IPS-18a (cell line): ENCODE measurements at regions not wholly inside any gene's neighbourhood (a gene's known extent, or its start where the extent isn't known, plus 50 kb on each side); places are given as distances from the start of the nearest gene placed in this dataset.
A peak's percentile ranks its signal among the peaks of the same experiment; 100 is the strongest.

Experiments
- H3K27ac ChIP-seq: one replicate; pipeline ENCODE4 v1.5.1; 2013; ENCODE audit warnings: low read length
- H3K27me3 ChIP-seq: one replicate; pipeline ENCODE4 v1.6.1; 2013; ENCODE audit warnings: mild to moderate bottlenecking, low read length; ENCODE audit not compliant: control insufficient read depth, insufficient read depth
- H3K36me3 ChIP-seq: one replicate; pipeline ENCODE4 v1.6.1; 2013; ENCODE audit warnings: low read depth, low read length; ENCODE audit not compliant: control insufficient read depth
- H3K4me1 ChIP-seq: one replicate; pipeline ENCODE4 v1.6.1; 2013; ENCODE audit warnings: low read depth, low read length; ENCODE audit not compliant: control insufficient read depth
- H3K4me3 ChIP-seq: one replicate; pipeline ENCODE4 v1.5.1; 2013; ENCODE audit warnings: low read length
- H3K9ac ChIP-seq: one replicate; pipeline ENCODE4 v1.6.1; 2013; ENCODE audit warnings: mild to moderate bottlenecking, low read length, moderate library complexity
- H3K9me3 ChIP-seq: one replicate; pipeline ENCODE4 v1.6.1; 2013; ENCODE audit warnings: low read depth, low read length; ENCODE audit not compliant: control insufficient read depth

DNA sequence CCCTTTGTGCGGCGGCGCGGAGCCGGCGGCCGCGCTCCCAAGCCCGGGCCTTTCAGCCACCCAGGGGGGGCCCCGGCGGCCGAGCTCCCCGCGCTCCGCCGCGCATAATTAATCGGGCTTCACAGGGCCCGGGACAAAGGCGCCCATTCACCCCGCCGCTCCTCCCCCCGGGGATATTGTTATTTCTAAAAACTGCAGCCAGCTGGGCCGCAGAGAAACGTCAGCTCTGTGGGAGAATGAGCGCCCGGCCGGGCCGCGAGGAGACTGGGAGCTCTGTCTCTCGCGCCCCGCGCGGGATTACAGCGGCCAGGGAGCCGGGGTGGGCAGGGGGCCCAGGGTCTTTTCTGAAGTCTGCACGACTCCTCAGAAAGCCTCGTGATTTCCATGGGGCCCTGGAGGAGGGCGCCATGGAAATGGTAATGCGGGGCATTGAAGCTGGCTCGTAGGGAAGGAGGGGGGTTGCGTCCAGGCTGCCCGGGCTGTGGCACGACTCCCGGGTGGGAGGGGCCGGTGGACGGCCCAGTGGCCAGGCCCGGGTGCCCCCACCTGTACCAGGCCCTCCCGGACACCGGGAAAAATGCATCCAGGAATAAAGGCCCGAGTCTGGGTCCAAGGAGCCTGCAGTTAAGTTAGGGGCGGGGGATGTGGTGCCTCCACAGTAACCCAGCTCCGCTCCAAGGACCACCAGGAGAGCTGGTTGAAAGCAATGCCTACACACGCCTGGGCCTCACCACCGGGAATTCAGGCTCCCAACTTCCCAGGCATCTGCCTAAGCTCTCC, 125.3 kb downstream of the ZFP36L2 start:
- Histone ChIP-seq H3K9ac (peak overlapping the region; percentile 41), H3K4me1 (peaks cover 21% of the 10 kb centered on the region), H3K36me3 (no peaks in the 10 kb centered on the region), H3K4me3 (peak overlapping the region; percentile 18), H3K27ac (peak overlapping the region; percentile 44), H3K9me3 (no peaks in the 10 kb centered on the region), H3K27me3 (peaks cover 26% of the 10 kb centered on the region)

GRCh38 chr2:43100362-43100882, 126.0 kb downstream of the ZFP36L2 start:
- Histone ChIP-seq H3K27ac (no peak overlapping the region), H3K4me3 (peak overlapping the region; percentile 18), H3K27me3 (peaks cover 26% of the 10 kb centered on the region), H3K36me3 (no peaks in the 10 kb centered on the region), H3K9me3 (no peaks in the 10 kb centered on the region), H3K4me1 (peaks cover 21% of the 10 kb centered on the region), H3K9ac (peak overlapping the region; percentile 41)

DNA sequence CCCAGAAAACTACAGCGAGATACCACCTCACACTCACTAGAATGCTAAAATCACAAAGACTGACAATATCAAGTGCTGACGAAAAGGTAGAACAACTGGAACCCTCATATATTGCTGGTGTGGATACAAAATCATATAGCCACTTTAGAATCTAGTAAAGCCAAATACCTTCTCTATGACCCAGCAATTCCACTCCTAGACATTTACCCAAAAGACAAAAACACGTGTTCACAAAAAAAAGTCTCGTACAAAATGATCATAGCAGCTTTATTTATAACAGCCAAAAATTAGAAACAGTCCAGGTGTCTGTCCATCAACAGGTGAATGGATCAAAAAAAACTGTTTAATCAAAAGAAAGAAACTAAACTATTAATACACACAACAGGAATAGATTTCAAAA, 126.6 kb downstream of the ZFP36L2 start:
- Histone ChIP-seq H3K4me3 (no peak overlapping the region), H3K27me3 (peaks cover 26% of the 10 kb centered on the region), H3K9ac (no peak overlapping the region), H3K36me3 (no peaks in the 10 kb centered on the region), H3K4me1 (peaks cover 21% of the 10 kb centered on the region), H3K9me3 (no peaks in the 10 kb centered on the region), H3K27ac (no peak overlapping the region)

DNA sequence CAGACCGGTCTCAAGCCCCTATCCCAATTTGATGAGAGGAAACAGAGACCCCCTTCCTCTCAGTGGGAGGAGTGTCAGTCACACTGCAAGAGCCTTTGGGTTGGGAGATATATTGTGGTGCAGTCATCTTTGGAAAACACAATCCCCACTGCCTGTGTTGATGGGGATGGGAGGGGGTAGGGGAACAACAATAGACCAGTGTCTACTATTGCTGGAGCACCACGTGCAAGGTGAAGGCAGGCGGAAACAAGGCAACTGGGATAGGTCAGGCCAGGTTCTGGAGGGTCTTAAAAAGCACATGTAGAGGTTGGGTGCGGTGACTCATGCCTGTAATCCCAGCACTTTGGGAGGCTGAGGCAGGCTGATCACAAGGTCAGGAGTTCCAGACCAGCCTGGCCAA, 127.9 kb downstream of the ZFP36L2 start:
- no peak overlapping the region for H3K9ac ChIP-seq
- peaks cover 26% of the 10 kb centered on the region for H3K27me3 ChIP-seq
- no peak overlapping the region for H3K27ac ChIP-seq
- no peaks in the 10 kb centered on the region for H3K9me3 ChIP-seq
- H3K4me1 ChIP-seq, result peaks cover 21% of the 10 kb centered on the region
- H3K4me3 ChIP-seq, result no peak overlapping the region
- no peaks in the 10 kb centered on the region for H3K36me3 ChIP-seq

DNA sequence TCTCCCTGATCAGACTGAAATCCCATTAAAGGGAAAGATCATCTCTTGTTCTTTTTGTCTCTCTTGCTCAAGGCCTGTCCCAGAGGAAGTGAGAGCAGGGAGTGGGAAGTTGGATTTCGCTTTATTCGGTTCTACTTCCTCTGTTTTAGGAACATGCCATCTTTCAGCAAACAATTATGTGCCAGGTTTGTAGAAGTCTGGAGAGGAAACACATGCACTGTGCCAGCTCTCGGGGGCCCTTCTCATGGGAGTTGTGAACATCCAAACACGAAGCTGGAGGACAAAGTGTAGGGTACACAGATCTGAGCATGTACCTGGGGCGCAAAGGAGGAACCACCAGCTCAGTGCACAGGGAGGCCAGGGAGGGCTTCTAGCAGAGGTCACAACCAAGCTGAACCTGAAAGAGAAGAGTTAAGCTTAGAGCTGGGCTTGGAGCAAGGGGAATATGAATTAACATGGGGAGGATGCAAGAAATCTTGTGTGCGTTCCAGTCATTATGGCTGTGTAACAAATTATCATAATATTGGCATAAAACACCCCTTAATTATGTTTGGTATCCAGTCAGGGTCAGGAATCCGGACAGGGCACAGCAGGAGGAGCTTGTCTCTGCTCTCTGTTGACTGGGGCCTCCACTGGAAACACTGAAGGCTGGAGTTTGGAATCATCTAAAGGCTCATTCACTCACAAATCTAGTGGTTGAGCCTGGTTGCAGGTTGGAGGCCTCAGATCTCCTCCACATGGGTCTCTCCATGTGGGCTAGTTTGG, 128.6 kb downstream of the ZFP36L2 start:
- Histone ChIP-seq H3K9me3 (no peaks in the 10 kb centered on the region), H3K27me3 (peaks cover 25% of the 10 kb centered on the region), H3K4me1 (peaks cover 21% of the 10 kb centered on the region), H3K4me3 (no peak overlapping the region), H3K9ac (no peak overlapping the region), H3K36me3 (no peaks in the 10 kb centered on the region), H3K27ac (no peak overlapping the region)

GRCh38 chr2:43095533-43096295, 130.7 kb downstream of the ZFP36L2 start:
- no peaks in the 10 kb centered on the region for H3K36me3 ChIP-seq
- H3K4me1 ChIP-seq, result peaks cover 12% of the 10 kb centered on the region
- no peak overlapping the region for H3K27ac ChIP-seq
- H3K9ac ChIP-seq, result no peak overlapping the region
- no peaks in the 10 kb centered on the region for H3K9me3 ChIP-seq
- no peak overlapping the region for H3K4me3 ChIP-seq
- H3K27me3 ChIP-seq, result peaks cover 11% of the 10 kb centered on the region

DNA sequence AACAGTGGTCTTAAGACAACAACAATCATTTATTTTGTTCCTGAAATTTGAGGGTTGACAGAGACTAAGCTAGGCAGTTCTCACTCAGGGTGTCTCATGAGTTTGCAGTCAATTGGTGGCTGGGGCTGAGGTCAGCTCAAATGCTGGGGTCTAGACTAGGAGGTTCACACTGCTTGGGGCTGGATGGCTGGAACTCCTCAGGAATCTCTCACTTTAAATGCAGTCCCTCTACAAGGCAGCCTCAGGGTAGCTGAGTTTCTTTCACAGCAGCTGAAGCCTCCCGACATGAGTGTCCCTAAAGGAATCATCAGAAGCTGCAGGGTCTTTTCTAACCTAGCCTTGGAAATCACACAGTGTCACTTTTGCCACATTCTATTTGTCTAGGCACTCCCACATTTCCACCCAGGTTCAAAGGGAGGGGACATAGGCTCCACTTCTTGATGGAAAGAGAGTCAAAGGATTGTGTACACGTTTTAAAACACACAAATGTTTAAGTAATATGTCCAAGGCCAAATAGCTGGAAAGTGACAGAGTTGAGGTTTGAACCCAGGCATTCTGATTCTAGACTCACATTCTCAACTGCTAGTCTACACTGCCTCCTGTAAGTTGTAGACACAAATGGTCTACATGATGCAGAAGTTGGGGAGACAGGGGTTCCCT, 133.8 kb downstream of the ZFP36L2 start:
- no peaks in the 10 kb centered on the region for H3K36me3 ChIP-seq
- H3K27ac ChIP-seq, result no peak overlapping the region
- H3K4me3 ChIP-seq, result no peak overlapping the region
- peaks cover 9% of the 10 kb centered on the region for H3K4me1 ChIP-seq
- H3K9me3 ChIP-seq, result no peaks in the 10 kb centered on the region
- no peak overlapping the region for H3K9ac ChIP-seq
- H3K27me3 ChIP-seq, result no peaks in the 10 kb centered on the region

- Histone ChIP-seq H3K36me3 (no peaks in the 10 kb centered on the region), H3K9me3 (no peaks in the 10 kb centered on the region), H3K27ac (no peak overlapping the region), H3K27me3 (no peaks in the 10 kb centered on the region), H3K9ac (no peak overlapping the region), H3K4me3 (no peak overlapping the region), H3K4me1 (peaks cover 9% of the 10 kb centered on the region)
These were observed 136.1 kb downstream of the ZFP36L2 start for GRCh38 chr2:43090317-43090716.

DNA sequence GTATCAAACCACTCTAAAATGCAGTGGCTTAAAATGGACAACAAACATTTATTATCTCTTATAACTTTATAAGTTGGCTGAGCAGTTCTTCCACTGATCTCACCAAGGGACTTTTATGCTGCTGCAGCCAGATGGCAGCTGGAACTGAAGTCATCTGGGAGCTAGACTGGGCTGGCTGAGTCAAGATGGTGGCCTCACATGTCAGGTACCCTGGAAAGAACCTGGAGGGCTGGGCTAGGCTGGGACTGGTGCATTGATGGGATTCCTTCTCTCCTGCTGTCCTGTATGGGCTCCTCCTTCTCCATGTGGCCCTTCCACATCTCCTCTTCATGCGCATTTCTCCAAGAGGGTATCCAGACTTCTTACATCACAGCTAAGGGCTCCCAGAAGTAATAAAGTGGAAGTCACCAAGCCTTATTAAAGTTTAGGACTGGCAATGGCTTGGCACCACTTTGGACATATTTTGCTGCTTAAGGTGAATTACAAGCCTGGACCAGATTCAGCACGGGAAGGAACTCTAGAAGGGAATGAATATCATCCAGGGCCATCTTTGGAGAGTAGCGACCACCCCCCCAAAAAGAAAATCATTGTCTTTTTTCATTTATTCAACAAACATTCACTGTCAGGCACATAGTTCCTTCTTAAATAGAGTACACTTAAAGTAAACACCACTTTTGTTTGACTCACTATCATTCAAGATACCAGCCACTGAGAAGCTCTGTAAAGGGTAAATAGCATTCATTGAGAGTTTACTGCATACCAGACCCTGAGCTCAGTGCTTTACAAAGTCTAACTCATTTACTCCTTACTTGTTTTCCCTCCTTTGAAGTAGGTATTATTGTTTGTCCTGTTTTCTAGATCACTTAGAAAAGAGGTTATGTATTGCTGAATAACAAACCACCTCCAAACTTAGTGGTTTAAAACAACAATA, 138.0 kb downstream of the ZFP36L2 start:
- H3K27me3 ChIP-seq, result no peaks in the 10 kb centered on the region
- no peaks in the 10 kb centered on the region for H3K36me3 ChIP-seq
- no peak overlapping the region for H3K27ac ChIP-seq
- no peak overlapping the region for H3K9ac ChIP-seq
- H3K4me1 ChIP-seq, result peaks cover 26% of the 10 kb centered on the region
- H3K9me3 ChIP-seq, result no peaks in the 10 kb centered on the region
- no peak overlapping the region for H3K4me3 ChIP-seq

DNA sequence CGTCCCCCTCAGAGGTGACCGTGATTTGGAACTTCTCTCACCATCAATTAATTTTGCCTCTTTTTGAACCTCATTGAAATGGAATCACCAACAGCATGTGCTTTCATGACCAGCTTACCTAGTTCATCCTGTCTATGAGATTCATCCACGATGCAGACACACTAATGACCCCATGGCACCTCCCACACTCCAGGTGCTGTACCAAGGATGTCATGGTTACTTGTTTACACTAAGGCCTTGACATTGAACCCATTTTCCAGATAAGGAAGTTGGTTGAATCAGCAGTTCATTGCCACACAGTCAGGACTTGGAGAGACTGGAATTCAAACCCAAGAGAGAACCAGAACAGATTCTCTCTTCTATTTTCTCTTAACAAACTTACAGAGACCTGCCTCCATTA, 139.0 kb downstream of the ZFP36L2 start:
- Histone ChIP-seq H3K27ac (no peak overlapping the region), H3K4me1 (peaks cover 29% of the 10 kb centered on the region), H3K9ac (no peak overlapping the region), H3K4me3 (no peak overlapping the region), H3K36me3 (no peaks in the 10 kb centered on the region), H3K9me3 (no peaks in the 10 kb centered on the region), H3K27me3 (no peaks in the 10 kb centered on the region)
